ENCODE measurements at regions not wholly inside any gene's neighbourhood (a gene's known extent, or its start where the extent isn't known, plus 50 kb on each side); places are given as distances from the start of the nearest gene placed in this dataset.

DNA sequence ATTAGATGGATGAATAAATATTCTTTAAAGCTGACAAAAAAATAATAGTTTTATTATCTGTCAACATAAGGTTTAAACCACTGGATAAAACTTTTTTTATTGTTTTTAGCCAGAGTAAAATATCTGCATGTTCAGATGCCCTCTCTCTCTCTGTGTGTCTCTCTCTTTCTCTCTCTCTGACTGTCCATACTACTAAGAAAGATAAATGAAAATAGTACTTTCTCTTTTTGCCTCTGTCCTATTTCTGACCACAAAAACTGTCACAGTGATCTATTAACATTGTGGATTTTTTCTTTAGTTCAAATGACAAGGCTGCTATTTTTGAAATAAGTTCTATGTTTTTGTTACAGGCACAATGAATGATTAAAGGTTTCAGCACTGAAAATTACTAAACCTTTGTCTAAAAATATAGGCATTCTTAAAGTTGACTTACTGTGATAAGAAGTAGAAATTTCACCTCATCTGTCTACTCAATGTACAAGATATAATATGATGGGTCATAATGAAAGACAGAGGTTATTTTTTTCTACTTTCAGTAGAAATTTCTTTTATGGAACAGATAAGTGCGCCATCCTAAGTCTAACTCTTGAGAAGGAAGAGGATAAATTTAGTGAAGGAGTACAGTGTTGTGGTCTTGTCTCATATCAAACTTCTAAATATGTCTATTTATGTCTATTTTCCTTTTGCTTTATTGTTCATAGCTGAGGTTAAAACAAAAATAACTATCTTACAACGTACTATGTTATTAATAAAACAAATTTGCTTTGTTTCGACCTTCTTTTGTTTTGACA is 341.9 kb upstream of the EYS start:
- TF ChIP-seq RAD21 (IDR thresholded peaks at IDR 0.05; ENCODE audit: low read depth), result no peak

GRCh38 chr6:66032626-66033025 is 325.6 kb upstream of the EYS start:
- no peak for TF ChIP-seq NFIC (IDR thresholded peaks at IDR 0.05)
- no peak for TF ChIP-seq TEAD4 (IDR thresholded peaks at IDR 0.05)

DNA sequence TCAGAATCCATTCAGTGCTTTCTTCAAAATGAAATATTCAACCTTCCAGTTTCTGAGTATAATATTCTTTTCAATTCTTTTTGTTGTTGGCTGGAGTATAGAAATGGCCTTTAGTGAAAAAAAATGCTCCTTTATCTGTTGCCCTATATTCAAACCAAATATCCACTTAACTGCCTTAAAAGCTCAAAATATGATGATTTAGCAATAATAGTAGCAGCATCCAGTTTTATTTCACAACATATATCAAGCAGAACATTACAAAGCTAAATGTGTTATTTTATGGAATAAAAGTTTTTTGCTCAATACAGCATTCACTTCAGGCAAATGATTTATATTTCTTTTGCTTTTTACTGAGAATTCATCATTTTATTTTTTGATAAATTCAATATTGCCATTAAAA is 322.4 kb upstream of the EYS start:
- TF ChIP-seq FOXM1 (IDR thresholded peaks at IDR 0.05; ENCODE audit: borderline replicate concordance, low read depth) (no peak), CREB1 (IDR thresholded peaks at IDR 0.05; ENCODE audit: low read depth) (no peak), TCF12 (IDR thresholded peaks at IDR 0.05; ENCODE audit: low read depth) (no peak), EGR1 (IDR thresholded peaks at IDR 0.05) (no peak), REST (IDR thresholded peaks at IDR 0.05; ENCODE audit: low read depth) (no peak), MAX (IDR thresholded peaks at IDR 0.05) (no peak), CEBPB (IDR thresholded peaks at IDR 0.05) (no peak), TEAD4 (IDR thresholded peaks at IDR 0.05) (no peak), YY1 (IDR thresholded peaks at IDR 0.05; ENCODE audit: low read depth) (no peak), TAF1 (IDR thresholded peaks at IDR 0.05; ENCODE audit: low read depth) (no peak), RAD21 (IDR thresholded peaks at IDR 0.05; ENCODE audit: low read depth) (no peak), EP300 (IDR thresholded peaks at IDR 0.05; ENCODE audit: borderline replicate concordance) (no peak), NFIC (IDR thresholded peaks at IDR 0.05) (no peak), ZBTB7A (IDR thresholded peaks at IDR 0.05; ENCODE audit: low read depth) (no peak)
- TF ChIP-seq, protein P1, sequence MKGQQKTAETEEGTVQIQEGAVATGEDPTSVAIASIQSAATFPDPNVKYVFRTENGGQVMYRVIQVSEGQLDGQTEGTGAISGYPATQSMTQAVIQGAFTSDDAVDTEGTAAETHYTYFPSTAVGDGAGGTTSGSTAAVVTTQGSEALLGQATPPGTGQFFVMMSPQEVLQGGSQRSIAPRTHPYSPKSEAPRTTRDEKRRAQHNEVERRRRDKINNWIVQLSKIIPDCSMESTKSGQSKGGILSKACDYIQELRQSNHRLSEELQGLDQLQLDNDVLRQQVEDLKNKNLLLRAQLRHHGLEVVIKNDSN (IDR thresholded peaks at IDR 0.05), result no peak

DNA sequence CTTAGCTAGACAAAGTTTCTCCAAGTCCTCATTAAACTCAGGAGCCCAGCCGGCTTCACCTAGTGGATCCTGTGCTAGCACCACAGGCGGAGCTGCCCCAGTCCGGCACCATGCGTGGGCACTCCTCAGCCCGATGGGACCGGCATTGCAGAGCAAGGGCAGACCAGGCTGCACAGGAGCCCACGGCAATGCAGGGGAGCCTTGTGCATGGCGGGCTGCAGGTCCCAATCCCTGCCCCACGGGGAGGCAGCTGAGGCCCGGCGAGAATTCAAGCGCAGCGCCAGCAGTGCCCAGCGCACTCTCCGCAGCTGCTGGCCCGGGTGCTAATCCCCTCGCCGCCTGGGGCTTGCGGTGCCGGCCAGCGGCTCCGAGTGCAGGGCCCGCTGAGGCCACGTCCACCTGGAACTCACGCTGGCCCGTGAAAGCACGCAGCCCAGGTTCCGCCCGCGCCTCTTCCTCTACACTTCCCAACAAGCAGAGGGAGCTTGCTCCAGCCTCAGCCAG is 292.3 kb upstream of the EYS start:
- TF ChIP-seq TAF1 (IDR thresholded peaks at IDR 0.05; ENCODE audit: low read depth) (no peak), EP300 (IDR thresholded peaks at IDR 0.05; ENCODE audit: borderline replicate concordance) (no peak), REST (IDR thresholded peaks at IDR 0.05; ENCODE audit: low read depth) (no peak), ZBTB7A (IDR thresholded peaks at IDR 0.05; ENCODE audit: low read depth) (no peak), NFIC (IDR thresholded peaks at IDR 0.05) (no peak), FOXM1 (IDR thresholded peaks at IDR 0.05; ENCODE audit: borderline replicate concordance, low read depth) (no peak), TEAD4 (IDR thresholded peaks at IDR 0.05) (no peak), RAD21 (IDR thresholded peaks at IDR 0.05; ENCODE audit: low read depth) (no peak), CEBPB (IDR thresholded peaks at IDR 0.05) (no peak), CREB1 (IDR thresholded peaks at IDR 0.05; ENCODE audit: low read depth) (no peak), EGR1 (IDR thresholded peaks at IDR 0.05) (no peak), TCF12 (IDR thresholded peaks at IDR 0.05; ENCODE audit: low read depth) (no peak), MAX (IDR thresholded peaks at IDR 0.05) (no peak), YY1 (IDR thresholded peaks at IDR 0.05; ENCODE audit: low read depth) (no peak)
- TF ChIP-seq, protein P1 (IDR thresholded peaks at IDR 0.05), result no peak

GRCh38 chr6:65998544-65998943 is 291.5 kb upstream of the EYS start:
- TF ChIP-seq MAX (IDR thresholded peaks at IDR 0.05), result no peak
- TF ChIP-seq CEBPB (IDR thresholded peaks at IDR 0.05), result no peak
- TF ChIP-seq YY1 (IDR thresholded peaks at IDR 0.05; ENCODE audit: low read depth), result no peak
- TF ChIP-seq RAD21 (IDR thresholded peaks at IDR 0.05; ENCODE audit: low read depth), result no peak

- TF ChIP-seq REST (IDR thresholded peaks at IDR 0.05; ENCODE audit: low read depth) (no peak), MAX (IDR thresholded peaks at IDR 0.05) (no peak), CREB1 (IDR thresholded peaks at IDR 0.05; ENCODE audit: low read depth) (no peak), CEBPB (IDR thresholded peaks at IDR 0.05) (no peak)
Observed at GRCh38 chr6:65997539-65997938, 290.5 kb upstream of the EYS start.
